IMR-90 (cell line): ENCODE measurements at regions not wholly inside any gene's neighbourhood (a gene's known extent, or its start where the extent isn't known, plus 50 kb on each side); places are given as distances from the start of the nearest gene placed in this dataset.

ENCODE experiments used
- ATAC-seq: fragments of 200-7000 bp; cut with Tn5 transposase; 2 replicates; pipeline ENCODE4 v1.9.1; 2020; ENCODE audit warnings: low read depth, mild to moderate bottlenecking, moderate library complexity
- BruUV-seq: library from RNA; stranded (reverse); fragments of 400-500 nt; replicated peaks from 2 replicates; lab custom pipeline; 2021; lab: Mats Ljungman, UMichigan
- CTCF ChIA-PET: fragments of 300-600 bp; formaldehyde crosslinking; extraction: SDS; loops from one replicate; lab custom pipeline; 2021; ENCODE audit warnings: antibody characterized with exemption; lab: Yijun Ruan, JAX
- POLR2A ChIA-PET: fragments of 300-600 bp; sonication (Branson Sonifier 250); formaldehyde crosslinking; loops from one replicate; lab custom pipeline; 2022; ENCODE audit warnings: antibody characterized with exemption; ENCODE audit not compliant: unreplicated experiment; lab: Charles Lee
- DNase-seq: peaks from one replicate; pipeline ENCODE4 v3.0.0; 2013
- H2AFZ ChIP-seq: replicated peaks from 2 replicates; pipeline ENCODE3; 2013; ENCODE audit warnings: low read length, mild to moderate bottlenecking; ENCODE audit not compliant: poor library complexity
- H2AK5ac ChIP-seq: 2 replicates; pipeline ENCODE4 v1.6.1; 2013; ENCODE audit warnings: low read depth, low read length, inconsistent platforms
- H2AK9ac ChIP-seq: replicated peaks from 2 replicates; pipeline ENCODE3; 2013; ENCODE audit warnings: mild to moderate bottlenecking, low read depth, low read length, moderate library complexity; ENCODE audit not compliant: poor library complexity
- H2BK120ac ChIP-seq: 2 replicates; pipeline ENCODE4 v1.6.1; 2013; ENCODE audit warnings: low read depth, low read length, inconsistent platforms
- H2BK15ac ChIP-seq: 3 replicates; pipeline ENCODE4 v1.6.1; 2013; ENCODE audit warnings: low read depth, low read length, inconsistent platforms
- H2BK20ac ChIP-seq: 2 replicates; pipeline ENCODE4 v1.6.1; 2013; ENCODE audit warnings: low read depth, mild to moderate bottlenecking, inconsistent platforms, low read length, moderate library complexity
- H2BK5ac ChIP-seq: 2 replicates; pipeline ENCODE4 v1.6.1; 2013; ENCODE audit warnings: mild to moderate bottlenecking, low read depth, low read length, inconsistent platforms; ENCODE audit not compliant: poor library complexity, severe bottlenecking
- H3K14ac ChIP-seq: replicated peaks from 2 replicates; pipeline ENCODE4 v1.6.1; 2013; ENCODE audit warnings: low read depth, low read length, inconsistent platforms
- H3K18ac ChIP-seq: 2 replicates; pipeline ENCODE4 v1.6.1; 2013; ENCODE audit warnings: low read depth, low read length, control low read depth
- H3K23ac ChIP-seq: 2 replicates; pipeline ENCODE4 v1.6.1; 2013; ENCODE audit warnings: low read depth, low read length, inconsistent platforms
- H3K27ac ChIP-seq: 2 replicates; pipeline ENCODE4 v1.5.1; 2013; ENCODE audit warnings: mild to moderate bottlenecking, control low read depth, low read length; ENCODE audit not compliant: insufficient read depth
- H3K27me3 ChIP-seq: 2 replicates; pipeline ENCODE4 v1.6.1; 2013; ENCODE audit warnings: low read length; ENCODE audit not compliant: control insufficient read depth, insufficient read depth
- H3K36me3 ChIP-seq: 2 replicates; pipeline ENCODE4 v1.6.1; 2013; ENCODE audit warnings: low read length, mixed read lengths; ENCODE audit not compliant: control insufficient read depth, insufficient read depth
- H3K4ac ChIP-seq: 2 replicates; pipeline ENCODE4 v1.6.1; 2013; ENCODE audit warnings: low read depth, low read length, inconsistent platforms
- H3K4me1 ChIP-seq: 2 replicates; pipeline ENCODE4 v1.6.1; 2013; ENCODE audit warnings: low read length, mixed read lengths; ENCODE audit not compliant: control insufficient read depth, insufficient read depth
- H3K4me2 ChIP-seq: 2 replicates; pipeline ENCODE4 v1.6.1; 2013; ENCODE audit warnings: low read depth, mild to moderate bottlenecking, control low read depth, low read length, moderate library complexity
- H3K4me3 ChIP-seq: 2 replicates; pipeline ENCODE4 v1.5.1; 2013; ENCODE audit warnings: low read depth, mild to moderate bottlenecking, control low read depth, low read length, moderate library complexity; ENCODE audit not compliant: insufficient read depth
- H3K56ac ChIP-seq: 2 replicates; pipeline ENCODE4 v1.6.1; 2013; ENCODE audit warnings: low read length, inconsistent platforms; ENCODE audit not compliant: insufficient read depth; ENCODE audit errors: extremely low read depth
- H3K79me1 ChIP-seq, 2 experiments: 2 replicates each; pipeline ENCODE4 v1.6.1; 2013; ENCODE audit warnings: low read length in 2 of 2, inconsistent platforms in 1 of 2, low read depth in 1 of 2
- H3K9ac ChIP-seq: 2 replicates; pipeline ENCODE4 v1.6.1; 2013; ENCODE audit warnings: low read depth, low read length, control low read depth
- H3K9me1 ChIP-seq: 2 replicates; pipeline ENCODE4 v1.6.1; 2013; ENCODE audit warnings: low read length, inconsistent platforms; ENCODE audit not compliant: insufficient read depth
- H3K9me3 ChIP-seq: 2 replicates; pipeline ENCODE4 v1.6.1; 2013; ENCODE audit warnings: low read length; ENCODE audit not compliant: control insufficient read depth, insufficient read depth
- H4K20me1 ChIP-seq: 2 replicates; pipeline ENCODE4 v1.6.1; 2013; ENCODE audit warnings: low read length, inconsistent platforms; ENCODE audit not compliant: insufficient read depth
- H4K5ac ChIP-seq: 2 replicates; pipeline ENCODE4 v1.6.1; 2013; ENCODE audit warnings: mild to moderate bottlenecking, low read depth, low read length, control low read depth
- H4K8ac ChIP-seq, 2 experiments: 2 replicates each; pipeline ENCODE4 v1.6.1; 2013; ENCODE audit warnings: low read depth in 2 of 2, low read length in 2 of 2, control low read depth in 1 of 2, inconsistent platforms in 1 of 2
- H4K91ac ChIP-seq: 2 replicates; pipeline ENCODE4 v1.6.1; 2013; ENCODE audit warnings: low read depth, low read length, inconsistent platforms; ENCODE audit not compliant: insufficient read depth
- BHLHE40 ChIP-seq: fragments of 150-350 bp; IDR thresholded peaks from 2 replicates; pipeline ENCODE4 v1.6.1; 2016; ENCODE audit warnings: mild to moderate bottlenecking, low read depth, low read length
- CEBPB ChIP-seq: IDR thresholded peaks from 2 replicates; pipeline ENCODE4 v1.6.1; 2012; ENCODE audit warnings: low read depth, low read length, improper control_type of control experiment
- CTCF ChIP-seq: conservative IDR thresholded peaks from 2 replicates; pipeline ENCODE4 v1.5.1; 2012; ENCODE audit warnings: mild to moderate bottlenecking, low read depth, low read length, improper control_type of control experiment
- ELK1 ChIP-seq: fragments of 150-350 bp; IDR thresholded peaks from 2 replicates; pipeline ENCODE4 v1.6.1; 2016; ENCODE audit warnings: low read depth, mild to moderate bottlenecking, low read length, moderate library complexity, borderline replicate concordance
- FOS ChIP-seq: fragments of 150-350 bp; IDR thresholded peaks from 2 replicates; pipeline ENCODE4 v1.6.1; 2016; ENCODE audit warnings: low read depth, low read length
- MAFK ChIP-seq: IDR thresholded peaks from 2 replicates; pipeline ENCODE4 v1.6.1; 2012; ENCODE audit warnings: low read depth, low read length, improper control_type of control experiment
- MAZ ChIP-seq: IDR thresholded peaks from 2 replicates; pipeline ENCODE4 v1.6.1; 2012; ENCODE audit warnings: low read depth, mild to moderate bottlenecking, low read length, improper control_type of control experiment, moderate library complexity, borderline replicate concordance
- MXI1 ChIP-seq: IDR thresholded peaks from 2 replicates; pipeline ENCODE4 v1.6.1; 2012; ENCODE audit warnings: low read depth, mild to moderate bottlenecking, low read length, moderate library complexity, borderline replicate concordance
- NFE2L2 ChIP-seq: fragments of 150-350 bp; IDR thresholded peaks from 2 replicates; pipeline ENCODE4 v1.6.1; 2016; ENCODE audit warnings: low read depth, mild to moderate bottlenecking, low read length
- POLR2A ChIP-seq: IDR thresholded peaks from 2 replicates; pipeline ENCODE4 v1.6.1; 2012; ENCODE audit warnings: mild to moderate bottlenecking, low read depth, low read length
- RAD21 ChIP-seq: IDR thresholded peaks from 2 replicates; pipeline ENCODE4 v1.6.1; 2012; ENCODE audit warnings: low read length, improper control_type of control experiment
- RCOR1 ChIP-seq: IDR thresholded peaks from 2 replicates; pipeline ENCODE4 v1.6.1; 2012; ENCODE audit warnings: mild to moderate bottlenecking, low read length, improper control_type of control experiment; ENCODE audit not compliant: insufficient replicate concordance
- RFX5 ChIP-seq: IDR thresholded peaks from 2 replicates; pipeline ENCODE4 v1.8.0; 2012; ENCODE audit warnings: low read depth, mild to moderate bottlenecking, low read length, moderate library complexity
- SMC3 ChIP-seq: fragments of 150-350 bp; IDR thresholded peaks from 2 replicates; pipeline ENCODE4 v1.6.1; 2016; ENCODE audit warnings: low read depth, mild to moderate bottlenecking, antibody characterized with exemption, low read length, moderate library complexity
- WGBS, 2 experiments: methylation state at CpG; one replicate each; pipeline versions ENCODE4 v1.1.5 to v1.1.7; 2013; ENCODE audit warnings: missing lambda C conversion rate in 2 of 2; ENCODE audit not compliant: insufficient read length in 1 of 2; ENCODE audit errors: extremely low coverage in 2 of 2; 5-methylcytosine and 5-hydroxymethylcytosine counted together
- dilution Hi-C: fragments of 300-500 bp; cut with HindIII; formaldehyde crosslinking; loops from one replicate; pipeline ENCODE4 v1.14.3; 2018; ENCODE audit warnings: low sequenced_read_pairs; ENCODE audit not compliant: unreplicated experiment
- in situ Hi-C: fragments of 300-500 bp; cut with MboI; formaldehyde crosslinking; loops from 3 replicates; pipeline ENCODE4 v1.14.3; 2019; ENCODE audit warnings: low sequenced_read_pairs, inconsistent platforms, mixed read lengths
- intact Hi-C: fragments of 100-400 bp; cut with micrococcal nuclease; formaldehyde crosslinking; loops from 2 replicates; pipeline ENCODE4 v1.10.0; 2022
- TF ChIP-seq, protein P1 (sequence below): fragments of 150-350 bp; IDR thresholded peaks from 2 replicates; pipeline ENCODE4 v1.6.1; 2017; ENCODE audit warnings: mild to moderate bottlenecking, antibody characterized with exemption, low read length, low read depth

- Histone ChIP-seq H3K27me3 (no peaks in the 10 kb centered on the region), H2BK120ac (no peak overlapping the region), H4K91ac (no peak overlapping the region), H4K5ac (no peak overlapping the region), H2AK9ac (no peak overlapping the region), H3K4me2 (no peak overlapping the region), H3K79me1 (no peaks in the 10 kb centered on the region), H3K9ac (no peak overlapping the region), H4K20me1 (no peaks in the 10 kb centered on the region), H3K23ac (no peak overlapping the region), H3K4me3 (no peak overlapping the region), H3K56ac (no peak overlapping the region), H3K27ac (no peak overlapping the region), H3K14ac (no peak overlapping the region), H3K36me3 (no peaks in the 10 kb centered on the region), H2BK20ac (no peak overlapping the region), H3K4me1 (no peaks in the 10 kb centered on the region), H3K9me1 (no peaks in the 10 kb centered on the region), H2BK15ac (no peak overlapping the region), H2BK5ac (no peak overlapping the region), H2AK5ac (no peak overlapping the region), H4K8ac (no peak overlapping the region), H2AFZ (no peak overlapping the region), H3K18ac (no peak overlapping the region), H3K9me3 (no peaks in the 10 kb centered on the region), H3K4ac (no peak overlapping the region)
- ChIA-PET CTCF (interaction anchor here (0.5 kb wide), 1 partner anchor 56 kb away, joined by 3 read pairs; no protein-coding TSS in a partner anchor), POLR2A (no interaction called here)
- BruUV-seq = no TSS peak
- intact Hi-C loops = no loop called here
- dilution Hi-C loops = no loop called here
- TF ChIP-seq CEBPB (no peak), RAD21 (no peak), MAFK (no peak), ELK1 (no peak), RCOR1 (no peak), CTCF (no peak), MXI1 (no peak), MAZ (no peak), NFE2L2 (no peak), BHLHE40 (no peak), POLR2A (no peak), SMC3 (no peak), RFX5 (no peak), FOS (no peak)
- TF ChIP-seq, protein P1, sequence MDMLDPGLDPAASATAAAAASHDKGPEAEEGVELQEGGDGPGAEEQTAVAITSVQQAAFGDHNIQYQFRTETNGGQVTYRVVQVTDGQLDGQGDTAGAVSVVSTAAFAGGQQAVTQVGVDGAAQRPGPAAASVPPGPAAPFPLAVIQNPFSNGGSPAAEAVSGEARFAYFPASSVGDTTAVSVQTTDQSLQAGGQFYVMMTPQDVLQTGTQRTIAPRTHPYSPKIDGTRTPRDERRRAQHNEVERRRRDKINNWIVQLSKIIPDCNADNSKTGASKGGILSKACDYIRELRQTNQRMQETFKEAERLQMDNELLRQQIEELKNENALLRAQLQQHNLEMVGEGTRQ = no peak
- ATAC-seq = no peak
- no CpG with 5 or more reads among the region's 4 CpGs for WGBS, 2 experiments
- no peak for DNase-seq
- in situ Hi-C loops = no loop called here
Measured at GRCh38 chr5:66365981-66366380, 221.9 kb downstream of the SREK1 start.
